Right atrium auricular region (tissue), 2 donors: ENCODE measurements at regions not wholly inside any gene's neighbourhood (a gene's known extent, or its start where the extent isn't known, plus 50 kb on each side); places are given as distances from the start of the nearest gene placed in this dataset.
"Not testable (repeated sequence)": the region's sequence is repeated elsewhere in the genome, so short reads cannot be mapped to it uniquely, and the experiment has no call there.

Experiments
- DNase-seq: peaks from one replicate; pipeline ENCODE4 v3.0.0-alpha.2; 2019; ENCODE audit warnings: low spot score
- H3K27ac ChIP-seq, 2 donors: fragments of 200-600 bp; sonication (generic); 1 replicate in 1 of 2; 2 replicates in 1 of 2; pipeline ENCODE4 v1.5.1; 2016 to 2019
- H3K27me3 ChIP-seq, 2 donors: fragments of 200-600 bp; sonication (generic); one replicate each; pipeline versions ENCODE4 v1.5.1 to v1.6.0; 2017 to 2019
- H3K36me3 ChIP-seq: fragments of 200-600 bp; sonication (generic); one replicate; pipeline ENCODE4 v1.5.1; 2016
- H3K4me1 ChIP-seq, 2 donors: fragments of 200-600 bp; sonication (generic); one replicate each; pipeline versions ENCODE4 v1.5.1 to v1.6.0; 2017 to 2019
- H3K4me3 ChIP-seq, 2 donors: fragments of 200-600 bp; sonication (generic); 1 replicate in 1 of 2; 2 replicates in 1 of 2; pipeline ENCODE4 v1.5.1; 2017 to 2019; ENCODE audit warnings: mild to moderate bottlenecking in 1 of 2, moderate library complexity in 1 of 2
- H3K9me3 ChIP-seq, 2 donors: fragments of 200-600 bp; sonication (generic); one replicate each; pipeline ENCODE4 v1.5.1; 2019
- TF ChIP-seq, protein P1 (sequence below), 2 donors: fragments of 200-600 bp; sonication (generic); IDR thresholded peaks; one replicate each; pipeline ENCODE4 v1.5.1; 2019; ENCODE audit warnings: antibody characterized with exemption in 2 of 2

DNA sequence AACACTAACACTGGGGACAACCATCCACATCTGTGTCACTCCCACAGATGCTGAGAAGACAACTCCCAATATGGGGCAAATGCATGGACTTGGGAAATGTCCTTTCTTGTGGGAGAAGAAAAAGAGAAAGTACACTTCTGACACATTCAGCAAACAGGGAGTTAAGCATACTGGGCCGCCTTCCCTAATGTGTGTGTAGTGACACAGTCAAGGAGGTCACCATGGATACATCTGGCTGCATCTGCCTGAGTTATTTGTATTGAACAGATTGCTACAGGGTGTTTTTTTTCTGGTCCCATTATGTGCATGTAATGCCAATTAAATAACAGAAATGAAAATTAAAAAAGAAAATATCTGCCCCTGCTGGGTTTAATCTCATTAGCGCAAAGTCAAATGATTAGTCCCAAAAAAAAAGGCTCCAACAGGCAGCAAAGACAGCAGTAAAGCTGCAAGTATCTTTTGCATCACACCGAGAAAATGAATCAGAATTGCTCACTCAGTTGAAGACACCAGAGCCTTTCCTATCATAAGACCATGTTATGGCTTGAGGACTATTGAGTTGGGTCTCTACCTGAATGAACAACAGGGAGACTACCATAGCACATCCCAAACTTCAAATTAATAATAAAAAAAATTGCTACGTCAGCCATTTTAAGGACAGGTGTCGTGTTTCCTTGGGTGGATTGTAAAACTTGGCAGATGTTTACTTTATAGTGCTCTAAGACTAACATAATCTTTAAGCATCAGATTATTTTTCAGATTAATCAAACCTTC, 395.9 kb downstream of the DTWD2 start:
- Histone ChIP-seq H3K36me3 (no peaks in the 10 kb centered on the region), H3K27ac (no peak overlapping the region), H3K27me3 (no peaks in the 10 kb centered on the region), H3K4me3 (no peak overlapping the region), H3K9me3 (no peaks in the 10 kb centered on the region), H3K4me1 (no peaks in the 10 kb centered on the region)
- TF ChIP-seq, protein P1, sequence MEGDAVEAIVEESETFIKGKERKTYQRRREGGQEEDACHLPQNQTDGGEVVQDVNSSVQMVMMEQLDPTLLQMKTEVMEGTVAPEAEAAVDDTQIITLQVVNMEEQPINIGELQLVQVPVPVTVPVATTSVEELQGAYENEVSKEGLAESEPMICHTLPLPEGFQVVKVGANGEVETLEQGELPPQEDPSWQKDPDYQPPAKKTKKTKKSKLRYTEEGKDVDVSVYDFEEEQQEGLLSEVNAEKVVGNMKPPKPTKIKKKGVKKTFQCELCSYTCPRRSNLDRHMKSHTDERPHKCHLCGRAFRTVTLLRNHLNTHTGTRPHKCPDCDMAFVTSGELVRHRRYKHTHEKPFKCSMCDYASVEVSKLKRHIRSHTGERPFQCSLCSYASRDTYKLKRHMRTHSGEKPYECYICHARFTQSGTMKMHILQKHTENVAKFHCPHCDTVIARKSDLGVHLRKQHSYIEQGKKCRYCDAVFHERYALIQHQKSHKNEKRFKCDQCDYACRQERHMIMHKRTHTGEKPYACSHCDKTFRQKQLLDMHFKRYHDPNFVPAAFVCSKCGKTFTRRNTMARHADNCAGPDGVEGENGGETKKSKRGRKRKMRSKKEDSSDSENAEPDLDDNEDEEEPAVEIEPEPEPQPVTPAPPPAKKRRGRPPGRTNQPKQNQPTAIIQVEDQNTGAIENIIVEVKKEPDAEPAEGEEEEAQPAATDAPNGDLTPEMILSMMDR (IDR thresholded peaks at IDR 0.05) = no peak
- no peak for DNase-seq

DNA sequence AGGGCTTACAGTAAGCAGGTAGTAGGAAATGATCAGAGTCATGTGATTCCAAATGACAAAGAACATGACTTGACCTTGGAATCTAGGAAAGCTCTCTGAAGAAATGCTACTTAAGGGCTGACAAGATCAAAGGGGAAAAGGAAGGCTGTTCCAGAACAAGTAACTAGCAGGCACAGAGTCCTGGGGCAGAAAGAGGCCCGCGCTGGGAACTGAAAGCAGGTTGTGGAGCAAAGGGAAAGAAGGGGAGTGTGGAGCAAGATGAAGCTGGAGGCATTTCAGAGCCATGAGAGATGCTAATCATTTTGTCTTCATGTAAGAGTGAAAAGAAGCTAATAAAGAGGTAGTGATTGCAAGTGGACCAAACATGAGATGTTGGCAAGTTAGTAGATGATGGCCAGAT, 397.5 kb downstream of the DTWD2 start:
- H3K36me3 ChIP-seq = no peaks in the 10 kb centered on the region
- H3K27me3 ChIP-seq = no peaks in the 10 kb centered on the region
- H3K27ac ChIP-seq = no peak overlapping the region
- H3K4me1 ChIP-seq = no peaks in the 10 kb centered on the region
- H3K9me3 ChIP-seq = no peaks in the 10 kb centered on the region
- no peak overlapping the region for H3K4me3 ChIP-seq
- no peak for DNase-seq
- TF ChIP-seq, protein P1 (IDR thresholded peaks at IDR 0.05) = no peak

DNA sequence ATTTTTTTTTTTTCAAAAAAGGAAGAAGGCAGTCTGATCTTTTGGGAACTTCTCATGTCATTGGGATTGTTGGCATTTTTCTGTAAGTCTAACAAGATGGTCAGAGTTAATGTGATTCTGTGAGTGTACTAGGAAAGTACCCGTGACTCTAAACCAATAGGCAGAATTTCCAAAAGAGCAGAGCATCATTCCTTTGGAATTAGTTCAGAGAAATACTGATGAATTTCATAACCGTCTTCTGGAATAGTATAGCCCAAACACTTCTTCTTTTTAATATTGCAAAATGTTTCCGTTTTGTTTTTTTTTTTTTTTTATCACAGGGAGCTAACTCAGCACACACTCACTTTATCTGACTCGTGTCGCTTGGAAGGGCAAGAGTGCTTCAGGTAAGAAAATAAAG, 407.4 kb downstream of the DTWD2 start:
- Histone ChIP-seq H3K4me1 (peaks cover 0 to 12% of the 10 kb centered on the region in 2 donors), H3K27ac (no peak overlapping the region), H3K27me3 (no peaks in the 10 kb centered on the region), H3K4me3 (no peak overlapping the region), H3K9me3 (no peaks in the 10 kb centered on the region), H3K36me3 (no peaks in the 10 kb centered on the region)
- TF ChIP-seq, protein P1 (IDR thresholded peaks at IDR 0.05) = no peak
- no peak for DNase-seq

DNA sequence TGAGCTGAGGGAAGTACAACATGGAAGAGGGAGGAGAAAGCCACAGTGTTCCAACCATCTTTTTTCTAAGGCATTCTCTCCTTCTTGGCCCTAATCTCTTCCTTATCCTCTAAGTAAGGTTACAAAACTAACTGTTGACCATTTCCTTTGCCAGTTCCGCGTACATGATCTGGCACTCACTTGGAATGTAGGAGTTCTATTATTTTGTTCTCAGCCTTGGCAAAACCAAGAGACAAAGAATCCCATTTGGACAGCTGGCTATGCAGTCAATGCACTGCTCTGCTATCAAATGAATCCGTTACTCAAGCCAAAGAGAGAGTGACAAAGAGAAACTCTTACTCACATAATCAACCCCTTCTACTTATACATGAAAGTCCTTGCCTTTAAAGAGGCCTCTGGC, 410.3 kb downstream of the DTWD2 start:
- Histone ChIP-seq H3K27ac (peak overlapping the region in 1 of 2 donors; percentile 27), H3K27me3 (no peaks in the 10 kb centered on the region), H3K36me3 (no peaks in the 10 kb centered on the region), H3K9me3 (no peaks in the 10 kb centered on the region), H3K4me3 (no peak overlapping the region), H3K4me1 (peaks cover 0 to 12% of the 10 kb centered on the region in 2 donors)
- TF ChIP-seq, protein P1 (IDR thresholded peaks at IDR 0.05) = no peak
- DNase-seq = no peak

DNA sequence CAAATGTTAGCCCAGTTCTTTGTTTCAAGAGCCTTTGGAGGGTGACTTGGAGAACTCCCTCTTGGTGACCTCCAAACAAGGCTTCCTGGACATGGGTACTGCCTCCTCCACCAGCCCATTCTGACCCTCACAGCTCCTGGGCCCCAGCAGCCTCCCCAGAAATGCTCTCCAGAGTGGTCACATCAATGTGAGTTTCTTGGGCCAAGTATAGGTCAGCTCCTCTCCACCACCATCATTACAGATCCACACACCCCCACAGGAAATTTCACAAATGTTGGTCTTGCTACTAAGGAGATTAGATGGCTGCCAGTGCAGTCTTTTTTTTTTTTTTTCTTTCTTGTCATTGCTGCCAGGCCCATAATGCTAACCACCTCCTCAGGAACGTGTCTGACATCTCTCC, 410.7 kb downstream of the DTWD2 start:
- Histone ChIP-seq H3K36me3 (no peaks in the 10 kb centered on the region), H3K27me3 (no peaks in the 10 kb centered on the region), H3K4me1 (peaks cover 0 to 12% of the 10 kb centered on the region in 2 donors), H3K9me3 (no peaks in the 10 kb centered on the region), H3K4me3 (no peak overlapping the region), H3K27ac (peak overlapping the region in 1 of 2 donors; percentile 27)
- TF ChIP-seq, protein P1 (IDR thresholded peaks at IDR 0.05) = no peak
- DNase-seq = no peak

DNA sequence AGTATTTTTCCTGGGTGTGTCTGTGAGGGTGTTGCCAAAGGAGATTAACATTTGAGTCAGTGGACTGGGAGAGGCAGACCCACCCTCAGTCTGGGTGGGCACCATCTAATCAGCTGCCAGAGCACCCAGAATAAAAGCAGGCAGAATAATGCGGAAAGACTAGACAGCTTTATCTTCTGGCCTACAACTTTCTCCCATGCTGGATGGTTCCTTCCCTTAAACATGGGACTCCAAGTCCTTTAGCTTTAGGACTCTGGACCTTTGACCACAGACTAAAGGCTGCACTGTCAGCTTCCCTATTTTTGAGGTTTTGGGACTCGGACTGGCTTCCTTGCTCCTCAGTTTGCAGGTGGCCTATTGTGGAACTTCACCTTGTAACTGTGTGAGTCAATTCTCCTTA, 418.1 kb downstream of the DTWD2 start:
- H3K4me1 ChIP-seq, DNase-seq, H3K27ac ChIP-seq, H3K9me3 ChIP-seq, H3K4me3 ChIP-seq, H3K36me3 ChIP-seq, H3K27me3 ChIP-seq: not testable (repeated sequence)

DNA sequence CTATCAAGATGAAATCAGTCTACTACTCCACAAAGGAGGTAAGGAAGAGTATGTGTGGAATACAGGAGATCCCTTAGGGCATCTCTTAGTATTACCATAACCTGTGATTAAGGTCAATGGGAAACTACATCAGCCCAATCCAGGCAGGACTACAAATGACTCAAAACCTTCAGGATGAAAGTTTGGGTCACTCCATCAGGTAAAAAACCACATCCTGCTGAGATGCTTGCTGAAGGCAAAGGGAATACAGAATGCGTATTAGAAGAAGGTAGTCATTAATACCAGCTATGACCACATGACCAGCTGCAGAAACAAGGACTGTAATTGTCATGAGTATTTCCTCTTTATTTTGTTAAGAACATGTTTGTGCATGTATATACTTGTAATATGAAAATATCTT, 418.8 kb downstream of the DTWD2 start:
- not testable (repeated sequence) for H3K4me1 ChIP-seq, H3K27me3 ChIP-seq

More for the DNA sequence above, 418.8 kb downstream of the DTWD2 start:
- not testable (repeated sequence) for DNase-seq, H3K36me3 ChIP-seq, H3K27ac ChIP-seq, H3K4me3 ChIP-seq, H3K9me3 ChIP-seq
